RPMI7951 (cell line): ENCODE measurements at regions not wholly inside any gene's neighbourhood (a gene's known extent, or its start where the extent isn't known, plus 50 kb on each side); places are given as distances from the start of the nearest gene placed in this dataset.

ENCODE experiments used
- DNase-seq: peaks from one replicate; pipeline ENCODE4 v3.0.0-alpha.2; 2012; ENCODE audit warnings: low read depth

DNA sequence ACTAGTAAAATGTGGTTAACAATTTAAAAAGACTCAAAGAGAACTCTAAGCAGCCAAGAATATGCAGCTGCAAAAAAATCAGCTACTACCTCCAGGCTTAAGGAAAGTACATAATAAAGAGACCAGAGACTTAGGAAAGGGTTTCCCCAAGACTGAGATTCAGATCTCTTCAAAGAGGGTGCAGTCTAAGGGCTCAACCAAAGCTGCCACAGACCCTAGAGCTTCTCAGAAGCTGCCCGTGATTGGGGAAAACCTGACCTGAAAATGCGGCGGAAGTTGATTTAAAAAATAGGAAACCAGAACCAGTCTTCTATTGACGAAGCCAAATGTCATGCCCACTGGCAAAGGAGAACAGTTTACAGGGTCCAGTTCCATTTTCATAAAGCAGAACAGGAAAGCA is 516.8 kb upstream of the MARCKS start:
- DNase-seq, result no peak

DNA sequence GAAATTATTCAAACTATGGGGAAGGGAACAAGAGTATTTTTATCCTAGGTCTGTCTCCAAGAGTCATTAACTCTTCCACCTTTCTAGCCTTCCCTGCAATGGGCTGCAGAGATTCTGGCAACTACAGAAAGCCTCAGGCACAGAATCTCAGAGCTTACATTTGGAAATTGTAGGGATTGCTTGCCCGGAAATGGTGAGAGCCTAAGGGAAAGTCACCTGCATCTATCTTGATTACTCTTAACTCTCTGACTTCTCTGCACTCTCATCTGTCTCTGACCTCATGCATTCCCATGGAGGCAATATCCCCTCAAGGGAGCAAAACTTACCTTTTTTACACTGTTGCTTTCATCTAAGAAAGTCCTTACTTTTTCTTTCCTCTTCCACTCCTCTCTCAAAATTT is 513.2 kb upstream of the MARCKS start:
- no peak for DNase-seq

DNA sequence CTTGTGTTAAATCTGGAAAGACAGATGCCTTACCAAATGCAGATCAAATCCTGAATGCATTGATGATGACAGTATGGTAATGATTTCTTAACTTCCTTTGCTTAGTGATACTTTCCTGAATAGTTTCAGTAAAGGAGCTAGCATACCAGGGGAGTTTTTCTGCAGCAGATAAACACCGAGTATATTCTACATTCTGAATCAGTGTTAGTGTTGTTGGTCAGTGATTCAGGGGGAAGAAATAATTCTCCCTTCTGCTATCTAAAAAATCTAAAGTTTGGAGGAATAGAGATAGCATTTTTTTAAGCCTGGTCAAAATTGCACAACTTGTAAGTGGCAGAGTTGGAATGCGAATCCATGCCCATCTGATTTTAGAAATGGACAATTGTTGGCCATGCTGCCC is 512.2 kb upstream of the MARCKS start:
- DNase-seq, result no peak

DNA sequence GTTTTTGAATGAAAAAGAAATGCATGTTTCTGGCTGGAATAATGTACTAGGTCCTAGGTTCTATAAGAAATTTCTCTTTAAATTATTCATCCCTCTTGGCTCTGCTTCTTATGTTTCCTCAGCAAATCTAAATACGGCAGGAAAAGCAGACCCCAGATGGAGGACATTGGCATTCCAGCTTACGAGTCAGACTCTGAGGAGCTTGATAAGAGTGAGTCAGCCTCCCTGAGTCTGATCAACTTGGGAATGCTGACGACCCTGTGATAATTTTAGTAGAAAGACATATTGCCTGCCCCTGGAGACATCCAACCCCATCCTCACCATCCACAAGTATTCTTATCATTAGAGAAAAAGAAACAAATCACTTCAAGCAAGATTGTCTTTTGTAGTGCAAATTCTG is 509.7 kb upstream of the MARCKS start:
- peak; percentile 67 for DNase-seq

DNA sequence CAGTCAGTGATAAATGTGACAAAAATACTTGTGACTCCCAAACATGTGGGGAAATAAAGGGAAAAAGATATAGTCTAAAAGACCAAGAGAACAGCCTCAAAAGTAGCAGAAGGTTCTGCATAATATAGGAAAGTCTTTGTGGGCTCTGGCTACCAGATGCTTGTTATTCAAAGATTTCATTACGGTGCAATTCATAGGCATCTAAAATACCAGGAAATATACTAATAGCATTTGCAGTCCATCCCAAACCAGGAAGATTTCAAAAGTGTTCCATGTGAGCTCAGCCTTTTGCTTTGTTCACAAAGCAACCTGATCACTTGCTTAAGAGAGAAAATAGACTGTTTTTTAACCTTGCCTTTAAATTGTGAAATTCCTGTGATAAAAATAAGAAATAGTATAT is 506.7 kb upstream of the MARCKS start:
- no peak for DNase-seq

DNA sequence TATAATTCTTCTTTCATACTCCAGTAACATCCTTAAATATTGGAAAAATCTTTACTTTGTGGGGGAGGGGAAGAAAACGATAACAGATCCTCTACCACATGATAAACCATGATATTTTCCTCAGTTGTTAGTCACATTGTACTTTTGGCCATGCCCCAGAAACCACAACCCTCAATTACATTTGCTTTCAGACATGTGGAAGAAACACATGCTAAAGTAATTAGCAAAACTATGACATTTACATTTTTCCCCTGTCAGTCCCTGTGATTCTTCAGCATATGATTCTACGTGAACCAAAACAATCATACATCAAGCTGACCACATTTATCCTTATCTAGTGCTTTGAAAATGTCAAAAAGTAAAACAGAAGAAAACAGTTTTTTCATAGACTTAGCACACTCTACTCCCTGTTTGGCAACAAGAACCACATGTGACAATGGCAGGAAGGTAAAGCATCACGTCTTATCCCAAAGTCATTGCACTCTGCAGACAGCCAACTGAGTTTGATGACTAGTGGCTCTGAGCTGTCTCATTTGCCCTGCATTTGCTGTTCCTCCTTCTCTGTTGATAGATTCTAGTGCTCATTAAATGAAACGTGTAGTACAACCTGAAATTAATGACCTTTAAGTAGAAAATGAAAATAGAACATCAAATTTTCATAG is 505.8 kb upstream of the MARCKS start:
- DNase-seq, result peak; percentile 86

DNA sequence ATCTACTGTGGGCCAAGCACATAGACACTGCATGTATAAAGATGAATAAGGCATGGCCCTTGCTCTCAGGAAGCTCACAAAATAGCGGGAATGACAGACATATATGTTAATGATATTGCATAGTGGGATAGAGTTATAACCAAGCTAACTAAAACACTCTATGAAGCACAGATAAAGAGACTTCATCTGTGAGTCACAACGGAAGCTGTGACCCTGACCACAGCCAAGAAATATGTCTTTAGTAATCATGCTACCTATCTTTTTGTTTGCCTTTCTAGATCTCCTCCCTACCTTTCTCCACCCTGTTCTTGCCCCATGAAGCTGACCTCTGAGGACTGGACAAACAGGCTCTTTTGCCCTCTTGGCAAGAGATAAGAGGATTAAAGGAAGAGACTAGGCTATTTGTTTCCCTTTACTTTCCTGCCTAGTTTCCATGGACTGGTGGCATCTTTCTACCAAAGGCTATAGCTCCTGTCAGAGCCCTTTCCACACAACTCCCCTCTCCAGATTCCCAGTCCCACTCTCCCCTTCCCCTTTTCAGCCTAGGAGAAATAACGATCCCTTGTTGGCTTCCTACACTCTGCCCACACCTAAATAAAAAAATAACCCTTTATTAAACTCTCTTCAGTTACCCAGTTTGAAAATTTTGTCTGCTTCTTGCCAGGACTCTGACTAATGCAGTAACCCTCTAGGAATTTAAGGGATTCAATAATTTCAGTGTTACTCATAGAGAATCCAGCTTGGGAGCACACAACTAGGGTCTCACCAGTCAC is 504.9 kb upstream of the MARCKS start:
- DNase-seq, result peak; percentile 93

DNA sequence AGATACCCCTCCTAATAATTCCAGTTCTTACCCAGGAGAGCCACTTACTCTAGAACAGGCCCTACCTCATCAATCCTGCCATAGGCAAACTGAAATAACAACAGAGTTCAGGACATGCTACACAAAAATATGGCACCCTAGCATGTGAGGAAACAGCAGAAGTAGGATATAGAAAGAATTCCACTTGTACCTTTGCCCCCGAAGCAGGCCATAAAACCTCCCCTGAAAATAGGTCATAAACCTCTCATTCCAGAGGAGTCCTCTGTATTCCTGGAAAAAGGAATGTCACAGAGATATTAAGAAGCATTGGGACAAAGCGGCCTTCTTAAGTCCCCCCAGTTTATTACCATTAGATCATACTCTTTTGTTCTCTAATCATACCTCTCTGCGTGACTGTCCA is 504.3 kb upstream of the MARCKS start:
- DNase-seq, result no peak

DNA sequence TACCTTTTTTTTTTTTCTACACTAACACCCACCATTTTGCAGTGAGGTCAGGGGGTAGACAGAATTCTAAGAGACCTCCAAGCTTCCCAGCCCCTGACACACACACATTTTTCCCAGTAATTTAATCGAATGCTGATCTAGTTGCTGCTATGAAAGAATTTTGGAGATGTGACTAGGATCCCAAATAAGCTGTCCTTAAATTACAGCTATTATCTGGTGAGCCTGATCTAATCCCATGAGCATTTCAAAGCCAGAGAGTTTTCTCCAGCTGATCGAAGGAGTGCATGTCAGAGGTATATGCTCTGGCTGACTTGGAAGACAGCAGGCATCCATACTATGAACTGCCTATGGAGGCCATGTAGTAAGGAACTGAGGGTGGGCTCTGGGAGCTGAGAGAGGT is 503.8 kb upstream of the MARCKS start:
- no peak for DNase-seq

DNA sequence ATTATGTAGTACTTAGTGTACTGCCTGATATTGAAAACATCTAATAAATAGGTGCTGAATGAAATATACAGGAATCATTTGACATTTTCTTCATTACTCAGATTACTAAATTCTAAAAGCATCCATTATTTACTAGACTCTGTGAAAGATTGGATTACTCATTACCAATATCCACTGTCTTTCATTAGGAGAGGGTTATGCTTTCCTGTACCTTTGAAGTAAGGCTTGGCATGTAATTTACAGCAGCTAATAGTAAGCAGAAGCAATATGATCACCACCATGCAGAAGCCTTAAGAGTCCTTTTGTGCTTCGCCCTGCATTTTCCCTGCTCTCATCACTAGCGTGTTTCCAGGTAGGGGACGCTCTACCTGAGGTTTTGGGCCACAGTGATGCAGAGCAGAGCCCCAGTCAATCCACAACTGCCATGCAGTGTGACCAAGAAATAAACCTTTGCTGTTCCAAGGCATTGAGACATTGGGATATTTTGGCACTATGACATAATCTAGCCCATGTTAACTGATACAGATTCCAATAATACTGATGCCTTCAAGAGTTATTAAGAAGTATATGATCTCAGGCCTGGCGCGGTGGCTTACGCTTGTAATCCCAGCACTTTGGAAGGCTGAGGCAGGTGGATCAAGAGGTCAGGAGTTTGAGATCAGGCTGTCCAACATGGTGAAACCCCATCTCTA is 502.8 kb upstream of the MARCKS start:
- no peak for DNase-seq

DNA sequence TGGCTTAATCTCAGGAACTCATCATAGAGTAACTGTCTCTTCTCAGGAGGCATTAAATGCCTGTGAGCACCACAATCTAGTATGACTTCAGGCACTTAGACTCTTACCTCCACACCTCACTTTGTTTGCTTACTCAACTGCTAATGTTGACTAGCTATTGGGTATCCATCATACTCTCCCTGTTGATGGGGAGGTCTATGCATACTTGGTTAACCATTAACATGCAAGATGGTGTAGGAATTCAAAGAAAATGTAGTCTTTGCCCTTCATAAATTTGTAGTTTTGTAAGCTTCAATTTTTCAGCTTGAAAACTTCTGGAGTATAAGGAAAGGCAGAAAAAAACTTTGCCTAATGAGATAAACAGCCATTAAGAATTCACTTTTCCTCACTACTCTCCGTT is 501.0 kb upstream of the MARCKS start:
- DNase-seq, result no peak

DNA sequence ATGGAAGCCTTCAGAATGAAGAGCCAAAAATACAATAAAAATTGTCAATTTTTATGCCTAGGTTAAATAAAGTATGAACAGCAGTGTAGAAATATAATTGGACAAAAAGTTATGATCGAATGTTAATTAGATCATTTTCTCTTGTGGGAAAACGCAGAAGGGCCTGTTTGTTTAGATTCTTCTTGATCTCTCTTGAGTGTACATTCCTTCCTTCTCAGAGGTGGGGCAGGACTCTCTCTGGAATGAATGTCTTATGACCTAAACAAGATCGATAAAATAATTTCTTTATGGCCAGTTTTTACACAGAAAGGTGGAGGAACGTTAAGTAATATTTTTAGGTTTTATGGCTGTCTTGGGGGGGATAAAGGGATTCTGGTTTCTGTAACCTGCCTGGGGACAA is 500.1 kb upstream of the MARCKS start:
- no peak for DNase-seq

DNA sequence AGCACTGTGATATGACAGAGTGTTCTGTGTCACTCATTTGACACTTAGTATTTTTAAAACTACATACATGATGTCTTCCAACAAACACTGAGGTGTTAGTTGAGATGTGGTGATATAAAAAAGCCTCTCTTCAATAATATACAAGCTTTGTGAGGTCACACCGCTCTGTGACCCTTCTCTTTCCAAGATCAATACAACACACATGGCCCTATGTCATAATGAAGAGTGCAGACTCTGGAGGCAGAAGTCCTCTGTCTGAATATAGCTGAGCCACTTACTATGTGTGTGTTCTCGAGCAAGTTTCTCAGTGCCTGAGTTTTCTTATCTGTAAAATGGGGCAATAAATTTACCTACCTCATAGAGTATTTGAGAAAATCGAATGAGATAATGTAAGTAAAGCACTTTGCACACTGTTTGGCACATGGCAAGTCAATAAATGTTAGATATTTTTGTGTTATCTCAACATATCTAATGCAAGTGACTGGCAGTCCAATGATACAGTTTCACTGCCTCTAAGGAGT is 499.0 kb upstream of the MARCKS start:
- no peak for DNase-seq

DNA sequence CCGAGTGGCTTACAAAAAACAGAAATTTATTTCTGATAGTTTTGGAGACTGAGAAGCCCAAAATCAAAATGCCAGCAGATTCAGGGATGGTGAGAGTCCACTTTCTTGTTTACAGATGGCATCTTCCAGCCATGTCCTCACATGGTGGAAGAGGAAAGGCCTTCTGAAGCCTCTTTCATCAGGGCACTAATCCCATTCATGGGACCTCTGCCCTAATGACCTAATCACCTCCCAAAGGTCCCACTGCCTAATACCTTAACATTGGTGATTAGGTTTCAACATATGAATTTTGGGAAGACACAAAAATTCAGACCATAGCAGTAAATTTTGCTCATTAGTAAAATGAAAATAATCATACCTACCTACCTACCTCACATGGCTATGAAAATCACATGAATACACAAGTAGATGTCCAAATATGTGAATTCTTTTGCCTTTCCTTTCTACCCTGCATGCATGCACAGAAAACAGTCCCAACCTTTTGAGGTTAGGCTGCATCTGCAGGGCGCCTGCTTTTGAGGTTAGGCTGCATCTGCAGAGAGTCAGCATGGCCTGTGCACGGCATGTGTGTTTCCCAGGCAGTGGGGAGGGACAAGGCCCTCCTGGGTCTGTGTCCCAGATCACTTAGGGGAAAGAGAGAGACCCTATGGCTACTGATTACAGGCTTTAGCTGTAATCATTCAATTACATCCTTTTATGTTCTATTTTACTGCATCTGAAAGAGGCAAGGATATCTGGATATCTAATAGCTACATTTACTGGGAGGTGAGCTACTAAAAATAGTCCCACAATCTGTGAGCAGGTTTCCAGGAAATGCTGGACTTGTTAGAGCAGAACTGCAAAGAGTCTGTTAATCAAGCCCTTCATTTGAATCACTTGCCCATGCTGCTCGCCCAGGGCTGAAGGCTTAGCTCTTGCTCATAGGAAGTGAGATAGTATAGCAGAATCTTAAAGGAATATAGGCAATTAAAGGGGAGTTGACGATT is 497.7 kb upstream of the MARCKS start:
- DNase-seq, result peak; percentile 90

DNA sequence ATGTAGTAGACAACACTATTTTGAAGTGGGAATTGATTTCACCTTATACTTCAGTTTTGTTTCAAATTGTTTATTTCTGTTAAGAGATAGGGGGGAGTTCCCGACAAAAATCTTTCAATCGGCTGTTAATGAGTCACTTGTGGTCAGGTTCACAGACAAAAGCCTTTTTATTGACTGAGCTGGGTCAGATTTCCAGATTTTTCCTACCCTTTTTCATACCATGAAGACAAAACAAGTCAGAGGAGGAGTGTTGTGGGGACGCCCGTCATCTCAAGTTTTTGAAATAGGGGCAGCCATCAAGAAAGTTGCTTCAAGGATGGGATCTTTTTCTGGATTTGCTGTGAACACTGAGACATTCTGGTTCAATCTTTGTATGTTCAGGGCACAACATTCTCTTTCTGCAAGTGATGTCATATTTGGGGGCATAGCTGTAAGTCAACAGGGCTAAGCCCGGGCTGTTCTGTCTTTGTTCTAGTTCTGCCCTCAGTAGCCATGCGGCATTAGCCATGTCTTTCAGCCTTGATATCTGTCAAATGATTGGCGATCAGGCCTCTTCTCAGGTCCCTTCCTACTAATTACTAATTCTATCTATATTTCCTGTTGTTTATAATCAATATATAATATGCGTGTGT is 496.0 kb upstream of the MARCKS start:
- DNase-seq, result peak; percentile 95

DNA sequence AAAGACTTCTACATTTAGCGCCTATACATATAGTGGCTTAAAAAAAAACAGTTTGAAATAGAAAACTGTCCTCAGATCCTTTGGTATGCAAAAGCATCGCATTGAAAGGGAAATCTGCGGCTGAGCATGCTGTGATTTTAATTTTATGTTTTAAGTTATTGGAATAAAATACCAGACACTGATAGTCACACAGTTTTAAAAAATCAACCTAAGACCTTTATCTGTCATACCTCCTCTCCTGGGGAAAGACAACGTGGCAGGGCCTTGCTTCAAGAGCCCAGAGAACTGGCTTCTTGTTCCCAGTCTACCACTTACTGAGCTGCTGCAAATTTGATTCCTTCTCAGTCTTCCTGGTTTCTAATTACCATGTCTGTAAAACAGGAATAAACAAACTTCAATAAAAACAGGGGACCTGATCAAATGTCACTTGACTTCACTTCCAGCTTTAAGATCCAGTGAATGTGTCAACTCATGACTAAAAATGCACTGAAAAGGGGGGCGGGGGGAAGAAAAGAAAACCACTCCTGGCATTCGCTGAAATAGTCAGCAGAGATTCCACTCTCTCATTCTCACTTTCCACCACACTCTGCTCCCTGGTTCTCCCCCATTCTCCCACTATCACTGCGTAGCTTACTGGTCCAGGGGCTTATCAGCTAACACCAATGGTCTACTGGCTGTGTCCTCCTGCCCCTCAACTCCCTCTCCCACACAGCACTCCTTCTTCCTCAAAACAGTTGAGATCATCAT is 494.7 kb upstream of the MARCKS start:
- peak; percentile 88 for DNase-seq

DNA sequence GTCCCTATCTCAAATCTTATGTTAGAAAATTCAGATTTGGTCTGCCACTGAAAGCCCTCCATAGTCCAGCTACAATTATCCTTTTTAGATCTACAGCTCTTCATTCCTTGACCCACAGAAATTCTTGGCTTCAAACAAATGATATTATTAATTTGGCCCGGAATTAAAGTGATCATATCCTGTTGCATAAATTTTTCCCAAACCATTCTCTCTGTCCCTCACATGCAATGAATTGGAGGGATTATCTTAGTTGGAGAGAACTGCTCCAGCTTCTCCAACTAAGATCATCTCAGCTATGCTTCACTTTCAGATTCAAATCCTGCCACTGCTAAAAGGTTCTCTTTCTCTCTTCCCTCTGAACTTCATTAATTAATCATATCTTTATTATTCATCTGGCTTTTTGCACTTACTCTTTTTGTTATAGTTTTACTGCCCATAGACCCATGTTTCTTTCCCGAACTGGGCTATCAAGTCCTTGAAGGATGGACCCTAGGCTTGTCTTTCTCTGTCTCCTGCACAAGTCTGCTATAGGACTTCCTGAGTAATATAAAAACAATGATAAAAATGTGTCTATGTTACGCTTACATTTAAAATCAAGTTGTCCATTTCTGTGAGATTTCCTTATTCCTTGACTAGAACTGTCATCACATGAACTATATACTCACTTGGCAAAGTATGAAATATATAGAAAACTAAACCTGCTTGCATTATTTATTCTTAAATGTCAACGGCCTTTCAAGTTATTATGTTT is 493.9 kb upstream of the MARCKS start:
- no peak for DNase-seq

DNA sequence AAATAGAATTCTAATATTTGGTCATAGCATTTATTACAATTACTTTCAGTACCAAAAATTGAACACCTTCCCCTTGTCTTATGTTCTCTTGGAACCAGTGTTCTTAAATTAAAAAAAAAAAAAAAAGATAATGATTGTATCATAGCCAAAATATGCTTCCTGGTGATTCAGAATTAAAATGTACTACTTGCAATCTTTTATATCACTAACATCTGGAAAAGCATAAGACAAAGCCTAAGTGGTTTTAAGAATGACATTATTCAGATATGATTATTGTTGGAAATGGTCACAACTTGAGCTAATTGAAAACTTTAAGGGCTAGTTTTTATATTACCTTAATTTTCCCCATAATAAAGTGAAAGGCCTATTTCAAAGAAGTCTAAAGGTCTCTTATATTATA is 493.3 kb upstream of the MARCKS start:
- no peak for DNase-seq

DNA sequence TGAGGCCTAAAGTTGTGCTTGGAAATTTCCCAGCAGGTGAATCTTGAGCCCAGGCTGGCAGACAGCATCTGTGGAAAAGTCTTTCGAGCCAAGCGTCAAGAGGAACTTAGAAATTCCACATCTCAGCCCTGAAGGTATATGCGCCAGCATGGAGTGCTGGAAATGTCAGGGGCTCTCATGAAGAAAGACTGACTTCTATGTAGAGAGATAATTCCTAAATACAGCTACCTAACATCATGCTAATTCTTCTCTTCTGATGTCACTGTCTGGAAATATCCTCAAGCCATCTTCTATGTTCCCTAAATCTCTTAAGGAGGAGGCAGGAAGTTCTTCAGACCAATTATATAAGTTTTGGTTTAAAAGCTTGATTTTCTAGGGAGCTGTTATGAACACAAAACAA is 492.4 kb upstream of the MARCKS start:
- DNase-seq, result peak; percentile 58

DNA sequence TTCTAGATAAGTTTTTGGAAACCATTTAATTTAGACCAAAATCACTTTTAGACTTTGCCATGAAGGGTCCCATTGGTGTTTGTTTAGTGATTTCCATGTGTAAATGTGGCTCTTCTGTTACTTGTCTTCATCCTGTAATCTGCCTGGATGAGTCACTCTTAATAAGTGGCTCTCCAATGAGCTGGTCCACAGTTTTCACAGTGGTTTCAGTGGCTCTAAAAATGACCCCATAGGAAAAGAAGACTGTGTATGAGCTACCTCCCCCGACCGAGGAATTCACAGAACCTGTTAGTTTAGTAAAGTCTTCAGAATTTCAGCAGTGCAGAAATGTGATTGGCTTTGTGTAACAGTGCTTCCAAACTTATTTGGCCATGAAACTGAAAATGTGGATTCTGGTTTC is 492.0 kb upstream of the MARCKS start:
- peak; percentile 83 for DNase-seq
